GM18907 (cell line): ENCODE measurements at regions not wholly inside any gene's neighbourhood (a gene's known extent, or its start where the extent isn't known, plus 50 kb on each side); places are given as distances from the start of the nearest gene placed in this dataset.
"Not testable (repeated sequence)": the region's sequence is repeated elsewhere in the genome, so short reads cannot be mapped to it uniquely, and the experiment has no call there.

Source experiments
- ATAC-seq: cut with Tn5 transposase; IDR thresholded peaks from one replicate; pipeline ENCODE4 v1.9.1; 2021; ENCODE audit warnings: mild to moderate bottlenecking, moderate library complexity; ENCODE audit not compliant: unreplicated experiment

DNA sequence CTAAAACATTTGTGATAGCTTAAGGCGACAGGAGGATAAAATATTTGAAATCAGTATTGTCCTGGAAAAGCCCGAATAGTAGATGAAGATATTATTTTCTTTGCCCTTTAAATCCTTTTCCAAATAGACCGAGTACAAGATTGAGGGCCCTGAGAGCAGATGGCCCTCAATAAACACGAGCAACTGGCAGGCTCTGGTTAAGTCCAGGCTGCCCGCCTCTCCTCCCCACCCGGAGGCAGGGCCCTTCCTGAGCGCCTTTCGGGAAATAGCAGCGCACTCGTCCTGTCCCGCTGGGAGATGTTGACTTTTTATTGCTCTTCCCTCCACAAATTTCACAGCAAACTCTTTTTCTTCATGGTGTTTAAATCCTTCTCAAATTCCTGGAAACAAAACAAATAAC lies 50.8 kb upstream of the MAX start:
- no peak for ATAC-seq

DNA sequence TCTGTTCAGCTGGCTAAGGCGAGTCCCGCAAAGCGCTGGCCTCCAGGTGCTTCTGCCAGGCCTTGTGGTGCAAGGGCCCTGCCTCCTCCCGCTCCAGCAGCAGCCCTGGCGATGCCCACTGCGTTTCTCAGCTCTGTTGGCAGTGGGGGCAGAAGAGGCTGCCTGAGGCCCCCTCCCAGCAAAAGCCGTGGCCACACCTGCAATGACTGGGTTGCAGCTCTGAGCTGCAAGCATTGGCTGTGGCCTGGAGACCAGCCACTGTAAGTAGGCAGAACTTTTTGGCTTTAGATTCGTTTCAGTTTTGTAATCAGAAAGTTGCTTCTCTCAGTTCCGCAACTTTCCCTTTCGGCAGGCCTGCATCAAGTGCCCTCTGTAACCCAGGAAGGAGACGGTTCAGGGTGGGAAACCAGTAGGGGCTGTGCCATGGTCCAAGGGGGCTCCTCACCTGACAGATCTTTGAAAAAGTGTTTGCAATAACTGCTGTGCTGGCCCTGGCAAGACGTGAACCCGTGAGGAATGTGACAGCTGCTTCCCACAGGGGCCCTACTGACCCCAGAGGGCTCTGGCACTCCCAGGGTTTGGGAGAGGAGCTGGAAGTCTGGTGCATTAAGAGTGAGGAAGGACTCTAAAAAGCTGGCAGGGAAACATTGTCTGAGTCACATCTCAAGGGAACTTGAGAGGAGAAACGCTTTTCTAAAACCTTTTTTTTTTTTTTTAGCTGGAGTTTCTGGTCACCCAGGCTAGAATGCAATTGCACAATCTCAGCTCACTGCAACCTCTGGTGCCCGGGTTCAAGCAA lies 54.5 kb upstream of the MAX start:
- peak; percentile 55 for ATAC-seq

DNA sequence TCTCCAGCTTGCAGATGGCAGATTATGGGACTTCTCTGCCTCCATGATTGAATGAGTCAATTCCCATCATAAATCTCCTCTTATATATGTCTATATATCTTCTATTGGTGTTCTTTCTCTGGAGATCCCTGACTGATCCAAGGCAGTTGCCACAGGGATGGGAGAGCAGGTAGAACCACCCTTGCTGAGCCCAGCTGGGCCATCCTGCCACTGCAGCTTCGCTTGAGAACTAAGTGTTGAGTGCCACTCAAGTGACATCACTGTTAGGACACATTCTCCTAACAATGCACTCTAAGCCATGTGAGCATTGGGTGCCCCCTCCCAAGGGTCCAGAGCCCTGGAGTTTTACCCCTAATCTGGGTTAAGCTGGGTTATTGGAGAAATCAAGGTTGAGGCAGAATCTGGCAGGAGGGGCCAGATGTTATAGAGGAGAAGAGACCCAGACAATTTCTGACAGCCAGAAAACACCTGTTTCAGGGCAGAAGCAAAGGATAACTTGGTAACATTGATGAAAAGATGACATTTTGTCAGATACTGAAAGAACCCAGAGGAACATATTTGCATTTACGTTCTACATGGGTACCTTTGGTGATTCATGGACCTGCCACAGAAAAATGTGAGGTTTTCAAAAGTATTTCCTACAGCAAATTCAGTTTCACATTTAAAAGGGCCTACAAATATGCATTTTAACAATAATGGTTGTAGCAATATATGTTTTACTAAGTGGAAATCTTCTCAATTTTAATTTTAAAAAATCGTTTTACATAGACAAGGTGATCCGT lies 57.2 kb upstream of the MAX start:
- ATAC-seq = peak; percentile 78

DNA sequence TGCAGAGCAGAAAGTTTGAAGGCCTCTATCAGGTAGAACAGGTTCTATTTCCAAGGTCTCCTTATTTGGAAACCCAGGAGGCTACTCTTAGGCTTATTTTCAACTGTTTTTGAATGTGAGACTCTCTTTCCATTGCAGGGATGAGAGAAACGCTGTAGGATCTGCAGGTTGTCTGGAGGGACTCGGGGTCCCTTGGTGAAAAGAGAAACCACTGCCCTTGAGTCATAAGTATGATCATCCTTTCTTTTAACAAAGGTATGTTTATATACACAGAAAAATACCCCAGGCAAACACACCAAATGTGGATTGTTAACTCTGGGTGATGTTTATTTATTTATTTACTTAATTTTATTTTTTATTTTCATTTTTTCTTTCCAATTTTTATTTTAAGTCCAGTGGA lies 57.8 kb upstream of the MAX start:
- ATAC-seq = no peak

DNA sequence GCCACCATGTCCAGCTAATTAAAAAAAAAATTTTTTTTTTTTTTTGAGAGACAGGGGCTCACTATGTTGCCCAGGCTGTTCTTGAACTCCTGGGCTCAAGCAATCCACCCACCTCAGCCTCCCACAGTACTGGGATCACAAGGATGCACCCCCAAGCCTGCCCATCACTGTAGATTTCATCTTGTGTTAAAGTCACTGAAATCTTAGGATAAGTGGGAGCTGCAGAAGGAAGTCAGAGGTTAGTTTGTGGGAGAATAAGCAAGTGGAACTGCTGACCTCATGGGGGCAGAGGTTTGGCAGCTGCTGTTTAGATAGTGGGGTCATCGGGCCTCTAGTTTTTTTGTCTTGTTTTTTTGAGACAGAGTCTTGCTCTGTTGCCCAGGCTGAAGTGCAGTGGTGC lies 59.7 kb upstream of the MAX start:
- ATAC-seq = no peak

DNA sequence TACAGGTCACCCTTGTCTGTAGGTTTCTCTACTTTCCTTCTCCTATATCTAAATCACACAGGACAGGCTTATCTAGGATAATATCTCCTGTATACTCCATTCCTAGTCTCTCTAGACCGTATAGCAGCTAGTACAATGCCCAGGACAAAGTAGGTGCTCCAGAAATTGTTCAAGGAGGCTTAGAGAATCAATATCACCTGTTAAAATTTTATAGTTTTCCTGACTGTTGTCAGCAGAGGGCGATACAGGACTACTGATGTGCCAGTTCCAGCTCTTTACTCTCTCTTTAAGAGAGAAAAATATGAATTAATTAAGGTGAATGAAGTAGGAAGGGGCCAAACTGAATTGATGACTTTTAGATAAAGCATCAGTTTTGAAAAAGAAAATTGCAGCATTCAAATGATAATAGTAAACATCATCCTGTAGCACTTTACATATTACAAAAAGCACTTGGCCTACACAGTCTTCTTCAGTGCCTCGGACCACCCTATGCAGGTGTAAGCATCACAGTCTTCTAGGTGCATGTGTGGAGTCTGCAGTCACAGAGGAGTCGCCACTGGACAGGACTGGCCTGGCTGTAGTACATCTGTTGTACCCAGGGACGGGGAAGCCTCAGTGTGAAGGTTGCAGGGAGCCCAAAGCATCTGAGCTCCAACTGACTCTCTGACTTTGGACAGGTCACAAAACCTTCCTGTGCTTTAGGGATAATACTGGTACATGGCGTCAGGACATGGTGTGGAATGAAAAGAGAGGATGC lies 61.9 kb upstream of the MAX start:
- no peak for ATAC-seq

DNA sequence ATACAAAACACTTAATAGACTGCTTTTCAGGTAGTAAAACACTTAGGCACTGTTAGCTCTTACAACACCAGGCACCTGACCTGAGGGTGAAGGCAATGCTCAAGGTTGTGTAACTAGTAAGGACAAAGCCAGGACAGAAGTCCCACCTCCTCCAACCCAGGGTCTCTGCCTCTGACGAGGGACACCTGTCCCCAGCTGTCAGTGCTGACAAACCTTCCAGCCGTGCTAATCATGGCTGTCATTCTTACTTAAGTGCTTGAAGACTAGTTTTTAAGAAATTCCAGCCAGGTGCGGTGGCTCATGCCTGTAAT lies 62.5 kb upstream of the MAX start:
- ATAC-seq = no peak

DNA sequence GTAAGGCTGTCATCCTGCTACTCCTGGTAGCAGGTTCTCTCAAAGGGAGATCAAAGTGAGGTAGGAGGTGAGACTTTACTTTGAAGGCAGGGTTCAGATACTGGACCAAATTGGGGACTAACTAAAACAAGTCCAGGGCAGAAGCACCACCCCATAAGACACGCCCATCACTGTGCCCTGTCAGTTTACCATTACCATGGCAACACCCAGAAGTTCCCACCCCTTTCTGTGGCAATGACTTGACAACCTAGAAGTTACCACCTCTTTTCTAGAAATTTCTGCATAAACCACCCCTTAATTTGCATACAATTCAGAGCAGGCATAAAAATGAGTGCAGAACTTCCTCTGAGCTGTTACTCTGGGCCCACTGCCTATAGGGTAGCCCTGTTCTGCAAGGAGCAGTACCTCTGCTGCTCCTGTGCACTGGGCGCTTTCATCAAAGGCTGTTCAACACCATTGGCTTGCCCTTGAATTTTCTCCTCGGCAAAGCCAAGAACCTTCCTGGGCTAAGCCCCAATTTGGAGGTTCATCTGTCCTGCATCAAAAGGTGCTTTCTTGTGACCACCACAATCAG lies 64.8 kb upstream of the MAX start:
- ATAC-seq = no peak

DNA sequence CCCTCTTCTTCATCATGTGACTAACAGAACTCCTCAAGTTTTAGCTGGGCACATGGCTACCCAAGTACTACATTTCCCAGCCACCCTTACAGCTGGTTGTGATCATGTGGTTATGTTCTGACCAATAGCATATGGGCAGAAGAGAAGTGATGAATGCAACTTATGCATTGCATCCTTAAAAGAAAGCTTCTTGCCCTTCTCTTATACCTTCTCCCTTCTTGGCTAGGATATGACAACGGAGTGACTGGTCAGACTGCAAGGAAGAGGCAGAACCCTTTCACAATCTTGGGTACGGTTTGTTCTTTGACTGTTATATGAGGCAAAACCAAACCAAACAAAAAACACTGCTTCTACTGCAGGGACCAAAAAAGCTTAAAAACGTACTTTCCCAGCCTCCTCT lies 66.5 kb upstream of the MAX start:
- no peak for ATAC-seq

DNA sequence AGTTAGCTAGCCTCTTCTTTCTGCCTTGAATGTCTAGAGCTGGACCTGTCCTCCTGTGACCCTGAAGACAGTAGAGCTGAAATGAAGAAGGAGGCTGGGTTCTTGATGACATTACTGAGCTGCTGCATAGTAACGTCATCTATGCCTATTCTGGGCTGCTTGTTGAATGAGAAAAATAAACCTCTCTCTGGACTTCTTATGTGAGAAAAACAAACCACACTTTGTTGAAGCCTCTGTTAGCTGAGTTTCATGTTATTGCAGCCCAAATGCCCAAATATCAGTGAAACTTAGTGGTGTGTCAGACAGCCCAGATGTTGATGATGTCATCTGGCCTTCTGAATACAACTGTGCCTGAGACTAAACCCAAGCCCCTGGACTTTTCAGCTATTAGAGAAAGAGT lies 67.0 kb upstream of the MAX start:
- peak; percentile 80 for ATAC-seq

DNA sequence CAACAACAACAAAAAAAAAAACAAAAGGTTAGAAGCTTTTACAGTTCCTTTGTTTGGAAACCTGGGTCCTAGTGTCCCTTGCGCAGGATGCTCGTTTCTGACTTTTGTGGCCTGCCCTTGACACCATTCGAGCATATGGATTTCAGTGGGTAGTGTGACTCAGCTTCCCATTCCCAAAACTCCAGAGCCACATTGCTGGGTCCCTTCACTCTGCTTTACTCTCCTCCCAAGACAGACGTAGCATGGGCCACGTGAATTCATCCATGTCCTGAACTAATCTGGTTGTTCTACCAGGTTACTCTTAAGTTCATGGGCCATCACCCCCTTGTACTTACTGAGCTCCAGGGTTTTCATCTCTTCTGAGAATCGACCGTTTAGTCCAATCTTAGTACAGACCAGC lies 68.0 kb upstream of the MAX start:
- peak; percentile 4 for ATAC-seq

DNA sequence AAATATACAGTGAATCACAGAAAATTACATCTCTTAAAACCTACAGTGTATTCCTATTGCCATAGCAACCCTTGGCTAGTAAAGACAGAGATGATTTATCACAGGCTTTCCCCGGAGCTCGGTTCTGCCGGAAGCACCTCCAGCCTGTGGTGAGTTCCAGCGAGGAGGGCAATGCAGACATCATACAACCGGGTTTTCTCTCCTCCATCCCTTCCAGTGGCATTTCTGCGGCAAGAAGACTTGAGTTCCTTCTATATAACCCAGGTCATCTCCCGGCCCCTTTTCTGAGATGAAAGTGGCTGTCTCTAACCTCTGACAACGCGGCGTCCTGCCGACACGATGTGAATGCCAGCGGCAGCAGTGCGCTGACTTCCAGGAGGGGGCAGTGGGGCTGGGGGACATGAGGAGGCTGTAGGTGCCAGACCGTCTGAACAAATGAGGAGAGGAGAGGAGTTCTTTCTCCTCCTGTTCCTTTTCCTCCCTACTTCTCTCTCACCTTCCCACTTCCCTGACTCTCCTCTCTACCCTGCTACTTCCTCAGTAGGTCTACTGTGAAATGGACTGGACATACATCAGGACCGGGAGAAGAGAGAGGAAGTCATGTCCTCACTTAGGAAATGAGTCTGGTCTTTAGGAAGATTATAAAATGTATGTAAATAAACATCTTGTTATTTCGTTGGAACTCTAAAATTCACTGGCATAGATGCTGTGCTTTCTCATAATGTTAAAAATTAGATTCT lies 68.6 kb upstream of the MAX start:
- ATAC-seq = peak; percentile 40

DNA sequence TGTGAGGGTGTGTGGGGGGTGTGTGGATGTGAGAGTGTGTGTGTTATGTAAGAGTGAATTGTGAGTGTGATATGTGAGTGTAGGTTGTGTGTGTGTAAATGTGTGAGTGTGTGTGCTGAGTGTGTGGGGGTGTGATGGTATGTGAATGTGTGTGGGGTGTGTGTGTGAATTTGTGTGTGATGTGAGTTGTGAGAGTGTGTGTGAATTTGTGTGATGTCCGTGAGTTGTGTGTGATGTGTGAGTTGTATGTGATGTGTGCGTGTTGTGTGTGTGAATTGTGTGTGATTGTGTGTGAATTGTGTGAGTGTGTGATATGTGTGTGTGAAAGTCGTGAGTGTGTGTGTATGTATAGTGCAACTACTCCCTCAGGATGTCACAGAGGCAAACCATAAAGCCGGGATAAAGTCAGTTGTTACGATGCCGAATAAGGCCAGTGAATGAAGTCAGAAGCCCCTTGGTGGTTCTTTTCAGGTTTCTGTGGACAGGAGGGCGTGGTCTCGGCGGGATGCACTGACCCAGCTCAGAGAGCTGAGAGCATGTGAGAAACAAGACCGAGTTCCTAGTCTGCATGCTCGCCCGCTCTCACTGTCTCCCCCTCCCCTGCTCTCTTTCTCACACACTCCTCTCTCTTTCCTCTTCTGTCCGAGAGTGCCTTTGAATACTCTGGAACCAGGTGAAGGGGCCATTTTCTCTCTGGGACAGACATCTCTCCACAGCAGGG lies 71.8 kb upstream of the MAX start:
- ATAC-seq = no peak

DNA sequence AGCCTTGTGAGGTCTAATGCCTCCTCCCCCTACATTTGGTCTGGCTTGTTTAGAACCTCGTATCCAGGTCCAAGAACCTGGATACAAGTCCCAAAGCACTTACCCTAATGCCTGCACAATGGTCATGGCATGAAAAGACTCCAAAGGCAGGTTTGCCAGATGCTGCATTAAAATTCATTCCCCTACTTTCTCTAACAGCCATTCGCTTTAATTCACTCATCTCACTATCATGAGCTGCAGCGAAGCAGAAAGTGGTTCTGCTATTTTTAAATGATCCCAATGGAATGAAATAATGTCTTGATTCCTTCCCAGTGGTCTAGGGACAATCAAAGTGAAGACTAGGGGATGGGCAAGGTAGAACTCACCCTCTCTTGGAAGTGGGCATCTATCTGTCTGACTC lies 72.5 kb upstream of the MAX start:
- no peak for ATAC-seq

DNA sequence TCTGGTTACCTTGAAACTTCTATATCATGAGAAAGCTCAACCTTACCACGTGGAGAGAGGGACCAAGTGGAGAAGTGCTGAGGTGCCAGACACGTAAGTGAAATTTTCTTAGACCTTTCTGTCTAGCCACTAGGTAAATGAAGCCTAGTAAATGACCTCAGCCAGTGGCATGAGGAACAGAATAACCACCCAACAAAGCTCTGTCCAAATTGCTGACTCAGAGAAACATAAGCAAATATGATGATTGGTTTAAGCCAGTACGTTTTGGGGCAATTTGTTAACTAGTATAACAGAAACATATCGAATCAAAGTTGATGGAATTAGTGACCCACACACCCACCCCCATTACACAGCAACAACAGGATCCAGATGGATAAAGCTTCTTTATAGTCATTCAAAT lies 75.2 kb upstream of the MAX start:
- ATAC-seq = no peak

DNA sequence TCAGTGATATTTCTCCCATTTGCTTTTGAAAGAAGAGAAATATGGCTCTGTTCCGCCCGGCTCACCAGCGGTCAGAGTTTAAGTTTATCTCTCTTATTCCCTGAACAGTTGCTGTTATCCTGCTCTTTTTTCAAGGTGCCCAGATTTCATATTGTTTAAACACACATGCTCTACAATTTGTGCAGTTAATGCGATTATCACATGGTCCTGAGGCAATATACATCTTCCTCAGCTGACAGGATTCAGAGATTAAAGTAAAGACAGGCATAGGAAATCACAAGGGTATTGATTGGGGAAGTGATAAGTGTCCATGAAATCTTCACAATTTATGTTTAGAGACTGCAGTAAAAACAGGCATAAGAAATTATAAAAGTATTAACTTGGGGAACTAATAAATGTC lies 76.9 kb upstream of the MAX start:
- not testable (repeated sequence) for ATAC-seq

DNA sequence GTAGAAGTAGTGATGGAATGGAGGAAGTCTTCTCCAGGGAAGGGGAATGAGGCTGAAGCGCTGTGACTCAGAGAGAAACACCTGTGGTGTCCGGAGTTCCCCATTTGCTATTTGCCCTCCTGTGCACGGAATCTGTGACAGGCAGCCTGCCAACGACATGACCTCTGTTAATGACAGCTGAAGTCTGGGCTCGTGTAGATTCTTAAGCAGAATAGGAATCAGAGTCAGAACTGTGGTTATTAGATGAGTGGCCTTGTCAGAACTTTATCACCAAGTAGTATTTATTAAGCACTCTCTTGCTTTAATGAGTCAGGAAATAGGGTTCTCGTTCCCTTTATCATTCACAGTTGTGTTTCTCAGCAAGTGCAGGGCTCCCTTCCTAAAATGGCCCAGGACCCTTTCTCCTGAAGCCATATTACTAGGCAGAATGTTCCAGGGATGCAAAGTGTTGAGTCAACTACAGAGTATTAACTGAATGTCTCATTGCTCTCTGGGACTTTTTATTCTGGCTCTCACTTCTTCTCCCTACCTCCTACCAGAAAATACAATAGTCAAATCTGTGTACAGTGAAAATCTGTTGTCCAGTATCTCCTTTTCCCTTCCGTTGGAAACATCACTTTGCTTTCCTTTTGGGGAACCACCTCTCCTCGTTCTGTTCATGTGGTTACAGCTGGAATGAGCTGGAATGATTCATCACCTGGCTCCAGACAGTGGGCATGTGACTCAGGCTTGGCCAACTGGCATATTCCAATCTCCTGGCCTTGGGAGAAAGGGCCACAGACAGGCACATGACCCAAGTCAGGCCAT lies 77.8 kb upstream of the MAX start:
- peak; percentile 92 for ATAC-seq

DNA sequence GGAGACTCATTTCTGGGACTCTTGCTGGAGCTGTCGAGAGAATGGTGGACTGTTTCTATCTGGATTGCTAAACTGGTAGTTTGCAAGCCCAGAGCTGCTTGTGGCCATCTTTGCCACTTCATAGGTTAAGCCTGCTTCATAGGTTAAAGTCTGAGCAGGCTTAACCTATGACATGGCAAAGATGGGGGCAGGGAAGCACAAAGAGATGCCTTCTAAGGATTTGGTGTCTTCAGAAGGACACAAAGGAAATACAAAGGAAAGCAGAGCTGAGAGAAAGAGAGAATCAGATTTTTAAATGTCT lies 78.4 kb upstream of the MAX start:
- peak; percentile 8 for ATAC-seq

DNA sequence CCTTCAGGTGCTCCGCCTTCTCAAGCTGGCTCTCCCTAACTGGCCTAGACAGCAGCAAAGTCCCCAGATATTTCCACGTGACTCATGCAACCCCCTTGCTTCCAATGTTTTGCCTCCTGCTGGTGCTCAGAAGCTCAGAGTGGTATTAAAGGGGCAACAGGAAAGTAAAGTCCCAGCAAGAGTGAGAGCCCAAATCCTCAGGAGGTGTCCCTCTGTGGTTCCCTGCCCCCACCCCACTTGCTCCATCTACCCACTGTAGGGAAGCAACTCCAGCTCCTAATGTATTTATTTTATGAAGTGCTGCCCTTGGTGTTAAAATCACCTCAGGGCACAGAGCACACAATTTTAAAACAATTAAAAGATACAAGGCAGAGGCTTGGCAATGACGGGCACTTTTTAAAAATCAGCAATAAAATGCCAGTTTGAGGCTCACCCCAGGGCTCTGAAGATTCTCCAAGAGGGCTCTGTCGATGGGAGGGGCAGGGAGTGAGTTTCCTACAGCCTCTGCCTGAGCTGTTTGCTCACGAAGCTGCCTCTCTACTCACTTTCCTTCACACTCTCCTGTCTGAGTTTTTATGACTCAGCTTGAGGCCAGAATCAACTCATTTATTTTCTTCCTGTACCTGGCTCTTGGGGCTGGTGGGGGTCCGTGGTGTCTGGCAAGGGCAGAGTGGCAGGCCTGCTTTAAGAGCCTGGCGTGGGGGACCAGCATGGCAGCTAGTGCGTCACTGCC lies 81.9 kb upstream of the MAX start:
- ATAC-seq = no peak
